ENCODE measurements at regions not wholly inside any gene's neighbourhood (a gene's known extent, or its start where the extent isn't known, plus 50 kb on each side); places are given as distances from the start of the nearest gene placed in this dataset.

DNA sequence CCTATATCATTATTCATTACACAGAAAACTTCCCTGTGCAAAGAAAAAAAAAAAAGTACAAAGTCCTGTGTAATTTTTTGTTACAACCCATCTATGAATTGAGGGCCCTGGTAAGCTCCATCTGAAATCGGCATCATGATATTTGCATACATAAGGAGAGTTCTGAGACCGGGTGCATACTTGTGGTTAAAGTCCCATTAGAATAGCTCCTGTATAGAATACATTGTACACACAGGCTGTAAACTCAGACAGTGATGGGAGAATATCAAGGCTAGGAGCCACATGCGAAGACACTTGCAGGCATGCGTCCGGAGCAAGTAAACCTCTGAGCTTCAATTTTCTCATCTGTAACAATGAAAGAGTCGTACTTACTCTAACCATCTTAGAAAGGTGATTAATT, 353.2 kb downstream of the ETS1 start:
- TF ChIP-seq, protein P1, sequence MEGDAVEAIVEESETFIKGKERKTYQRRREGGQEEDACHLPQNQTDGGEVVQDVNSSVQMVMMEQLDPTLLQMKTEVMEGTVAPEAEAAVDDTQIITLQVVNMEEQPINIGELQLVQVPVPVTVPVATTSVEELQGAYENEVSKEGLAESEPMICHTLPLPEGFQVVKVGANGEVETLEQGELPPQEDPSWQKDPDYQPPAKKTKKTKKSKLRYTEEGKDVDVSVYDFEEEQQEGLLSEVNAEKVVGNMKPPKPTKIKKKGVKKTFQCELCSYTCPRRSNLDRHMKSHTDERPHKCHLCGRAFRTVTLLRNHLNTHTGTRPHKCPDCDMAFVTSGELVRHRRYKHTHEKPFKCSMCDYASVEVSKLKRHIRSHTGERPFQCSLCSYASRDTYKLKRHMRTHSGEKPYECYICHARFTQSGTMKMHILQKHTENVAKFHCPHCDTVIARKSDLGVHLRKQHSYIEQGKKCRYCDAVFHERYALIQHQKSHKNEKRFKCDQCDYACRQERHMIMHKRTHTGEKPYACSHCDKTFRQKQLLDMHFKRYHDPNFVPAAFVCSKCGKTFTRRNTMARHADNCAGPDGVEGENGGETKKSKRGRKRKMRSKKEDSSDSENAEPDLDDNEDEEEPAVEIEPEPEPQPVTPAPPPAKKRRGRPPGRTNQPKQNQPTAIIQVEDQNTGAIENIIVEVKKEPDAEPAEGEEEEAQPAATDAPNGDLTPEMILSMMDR (conservative IDR thresholded peaks at IDR 0.05; ENCODE audit: low read length): no peak
- no peak for TF ChIP-seq EZH2phosphoT487 (IDR thresholded peaks at IDR 0.05; ENCODE audit: borderline replicate concordance, low read depth, low read length)
